Left cardiac atrium (tissue), 4 donors: ENCODE measurements at regions not wholly inside any gene's neighbourhood (a gene's known extent, or its start where the extent isn't known, plus 50 kb on each side); places are given as distances from the start of the nearest gene placed in this dataset.

Experiments
- ATAC-seq, 2 donors: fragments of 200-7000 bp; cut with Tn5 transposase; one replicate each; pipeline ENCODE4 v1.9.1; 2020; ENCODE audit warnings: mild to moderate bottlenecking in 2 of 2, moderate library complexity in 2 of 2
- DNase-seq: peaks from one replicate; pipeline ENCODE4 v3.0.0-alpha.2; 2020
- intact Hi-C, 2 donors: fragments of 100-400 bp; cut with DNase I; formaldehyde crosslinking; loops; one replicate each; pipeline versions ENCODE4 v1.14.1 to v1.15.1; 2022 to 2023
- donor health status: DM: no; HTN: yes; CAD: no.
- donor health status: DM: no; HTN: yes; CAD: no; lungs with severe emphysema.
- donor health status: DM: yes; HTN: yes; CAD: no.
- donor health status: Dilated cardiomyopathy.

DNA sequence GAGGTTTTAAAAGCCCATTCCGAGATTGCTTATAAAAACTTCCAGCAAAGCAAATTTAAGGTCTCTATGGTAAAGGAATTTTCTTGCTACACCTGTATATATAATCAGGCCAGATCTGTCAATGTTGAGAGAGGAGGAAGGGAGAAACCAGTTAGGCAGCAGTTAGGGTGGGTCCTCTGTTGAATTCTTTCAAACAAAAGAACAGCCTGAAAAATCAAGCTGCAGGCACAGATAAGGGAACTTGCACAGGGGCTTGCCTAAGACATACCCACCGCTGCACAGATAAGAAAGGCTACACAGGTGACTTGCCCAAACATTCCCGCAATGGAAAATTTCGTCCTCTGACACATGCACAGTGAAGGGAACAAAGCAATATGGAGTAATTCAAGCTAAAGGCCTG is 59.8 kb upstream of the IMMP2L start:
- intact Hi-C loops = no loop called here
- no peak for DNase-seq
- no peak for ATAC-seq
